IMR-90 (cell line): ENCODE measurements at regions not wholly inside any gene's neighbourhood (a gene's known extent, or its start where the extent isn't known, plus 50 kb on each side); places are given as distances from the start of the nearest gene placed in this dataset.

Source experiments
- ATAC-seq: fragments of 200-7000 bp; cut with Tn5 transposase; 2 replicates; pipeline ENCODE4 v1.9.1; 2020; ENCODE audit warnings: low read depth, mild to moderate bottlenecking, moderate library complexity
- BruUV-seq: library from RNA; stranded (reverse); fragments of 400-500 nt; replicated peaks from 2 replicates; lab custom pipeline; 2021; lab: Mats Ljungman, UMichigan
- CTCF ChIA-PET: fragments of 300-600 bp; formaldehyde crosslinking; extraction: SDS; loops from one replicate; lab custom pipeline; 2021; ENCODE audit warnings: antibody characterized with exemption; lab: Yijun Ruan, JAX
- POLR2A ChIA-PET: fragments of 300-600 bp; sonication (Branson Sonifier 250); formaldehyde crosslinking; loops from one replicate; lab custom pipeline; 2022; ENCODE audit warnings: antibody characterized with exemption; ENCODE audit not compliant: unreplicated experiment; lab: Charles Lee
- DNase-seq: peaks from one replicate; pipeline ENCODE4 v3.0.0; 2013
- H2AFZ ChIP-seq: replicated peaks from 2 replicates; pipeline ENCODE3; 2013; ENCODE audit warnings: low read length, mild to moderate bottlenecking; ENCODE audit not compliant: poor library complexity
- H2AK5ac ChIP-seq: 2 replicates; pipeline ENCODE4 v1.6.1; 2013; ENCODE audit warnings: low read depth, low read length, inconsistent platforms
- H2AK9ac ChIP-seq: replicated peaks from 2 replicates; pipeline ENCODE3; 2013; ENCODE audit warnings: mild to moderate bottlenecking, low read depth, low read length, moderate library complexity; ENCODE audit not compliant: poor library complexity
- H2BK120ac ChIP-seq: 2 replicates; pipeline ENCODE4 v1.6.1; 2013; ENCODE audit warnings: low read depth, low read length, inconsistent platforms
- H2BK15ac ChIP-seq: 3 replicates; pipeline ENCODE4 v1.6.1; 2013; ENCODE audit warnings: low read depth, low read length, inconsistent platforms
- H2BK20ac ChIP-seq: 2 replicates; pipeline ENCODE4 v1.6.1; 2013; ENCODE audit warnings: low read depth, mild to moderate bottlenecking, inconsistent platforms, low read length, moderate library complexity
- H2BK5ac ChIP-seq: 2 replicates; pipeline ENCODE4 v1.6.1; 2013; ENCODE audit warnings: mild to moderate bottlenecking, low read depth, low read length, inconsistent platforms; ENCODE audit not compliant: poor library complexity, severe bottlenecking
- H3K14ac ChIP-seq: replicated peaks from 2 replicates; pipeline ENCODE4 v1.6.1; 2013; ENCODE audit warnings: low read depth, low read length, inconsistent platforms
- H3K18ac ChIP-seq: 2 replicates; pipeline ENCODE4 v1.6.1; 2013; ENCODE audit warnings: low read depth, low read length, control low read depth
- H3K23ac ChIP-seq: 2 replicates; pipeline ENCODE4 v1.6.1; 2013; ENCODE audit warnings: low read depth, low read length, inconsistent platforms
- H3K27ac ChIP-seq: 2 replicates; pipeline ENCODE4 v1.5.1; 2013; ENCODE audit warnings: mild to moderate bottlenecking, control low read depth, low read length; ENCODE audit not compliant: insufficient read depth
- H3K27me3 ChIP-seq: 2 replicates; pipeline ENCODE4 v1.6.1; 2013; ENCODE audit warnings: low read length; ENCODE audit not compliant: control insufficient read depth, insufficient read depth
- H3K36me3 ChIP-seq: 2 replicates; pipeline ENCODE4 v1.6.1; 2013; ENCODE audit warnings: low read length, mixed read lengths; ENCODE audit not compliant: control insufficient read depth, insufficient read depth
- H3K4ac ChIP-seq: 2 replicates; pipeline ENCODE4 v1.6.1; 2013; ENCODE audit warnings: low read depth, low read length, inconsistent platforms
- H3K4me1 ChIP-seq: 2 replicates; pipeline ENCODE4 v1.6.1; 2013; ENCODE audit warnings: low read length, mixed read lengths; ENCODE audit not compliant: control insufficient read depth, insufficient read depth
- H3K4me2 ChIP-seq: 2 replicates; pipeline ENCODE4 v1.6.1; 2013; ENCODE audit warnings: low read depth, mild to moderate bottlenecking, control low read depth, low read length, moderate library complexity
- H3K4me3 ChIP-seq: 2 replicates; pipeline ENCODE4 v1.5.1; 2013; ENCODE audit warnings: low read depth, mild to moderate bottlenecking, control low read depth, low read length, moderate library complexity; ENCODE audit not compliant: insufficient read depth
- H3K56ac ChIP-seq: 2 replicates; pipeline ENCODE4 v1.6.1; 2013; ENCODE audit warnings: low read length, inconsistent platforms; ENCODE audit not compliant: insufficient read depth; ENCODE audit errors: extremely low read depth
- H3K79me1 ChIP-seq, 2 experiments: 2 replicates each; pipeline ENCODE4 v1.6.1; 2013; ENCODE audit warnings: low read length in 2 of 2, inconsistent platforms in 1 of 2, low read depth in 1 of 2
- H3K9ac ChIP-seq: 2 replicates; pipeline ENCODE4 v1.6.1; 2013; ENCODE audit warnings: low read depth, low read length, control low read depth
- H3K9me1 ChIP-seq: 2 replicates; pipeline ENCODE4 v1.6.1; 2013; ENCODE audit warnings: low read length, inconsistent platforms; ENCODE audit not compliant: insufficient read depth
- H3K9me3 ChIP-seq: 2 replicates; pipeline ENCODE4 v1.6.1; 2013; ENCODE audit warnings: low read length; ENCODE audit not compliant: control insufficient read depth, insufficient read depth
- H4K20me1 ChIP-seq: 2 replicates; pipeline ENCODE4 v1.6.1; 2013; ENCODE audit warnings: low read length, inconsistent platforms; ENCODE audit not compliant: insufficient read depth
- H4K5ac ChIP-seq: 2 replicates; pipeline ENCODE4 v1.6.1; 2013; ENCODE audit warnings: mild to moderate bottlenecking, low read depth, low read length, control low read depth
- H4K8ac ChIP-seq, 2 experiments: 2 replicates each; pipeline ENCODE4 v1.6.1; 2013; ENCODE audit warnings: low read depth in 2 of 2, low read length in 2 of 2, control low read depth in 1 of 2, inconsistent platforms in 1 of 2
- H4K91ac ChIP-seq: 2 replicates; pipeline ENCODE4 v1.6.1; 2013; ENCODE audit warnings: low read depth, low read length, inconsistent platforms; ENCODE audit not compliant: insufficient read depth
- BHLHE40 ChIP-seq: fragments of 150-350 bp; IDR thresholded peaks from 2 replicates; pipeline ENCODE4 v1.6.1; 2016; ENCODE audit warnings: mild to moderate bottlenecking, low read depth, low read length
- CEBPB ChIP-seq: IDR thresholded peaks from 2 replicates; pipeline ENCODE4 v1.6.1; 2012; ENCODE audit warnings: low read depth, low read length, improper control_type of control experiment
- CHD1 ChIP-seq: IDR thresholded peaks from 2 replicates; pipeline ENCODE4 v1.6.1; 2012; ENCODE audit warnings: low read depth, low read length, improper control_type of control experiment
- CTCF ChIP-seq: conservative IDR thresholded peaks from 2 replicates; pipeline ENCODE4 v1.5.1; 2012; ENCODE audit warnings: mild to moderate bottlenecking, low read depth, low read length, improper control_type of control experiment
- ELK1 ChIP-seq: fragments of 150-350 bp; IDR thresholded peaks from 2 replicates; pipeline ENCODE4 v1.6.1; 2016; ENCODE audit warnings: low read depth, mild to moderate bottlenecking, low read length, moderate library complexity, borderline replicate concordance
- FOS ChIP-seq: fragments of 150-350 bp; IDR thresholded peaks from 2 replicates; pipeline ENCODE4 v1.6.1; 2016; ENCODE audit warnings: low read depth, low read length
- MAFK ChIP-seq: IDR thresholded peaks from 2 replicates; pipeline ENCODE4 v1.6.1; 2012; ENCODE audit warnings: low read depth, low read length, improper control_type of control experiment
- MAZ ChIP-seq: IDR thresholded peaks from 2 replicates; pipeline ENCODE4 v1.6.1; 2012; ENCODE audit warnings: low read depth, mild to moderate bottlenecking, low read length, improper control_type of control experiment, moderate library complexity, borderline replicate concordance
- MXI1 ChIP-seq: IDR thresholded peaks from 2 replicates; pipeline ENCODE4 v1.6.1; 2012; ENCODE audit warnings: low read depth, mild to moderate bottlenecking, low read length, moderate library complexity, borderline replicate concordance
- NFE2L2 ChIP-seq: fragments of 150-350 bp; IDR thresholded peaks from 2 replicates; pipeline ENCODE4 v1.6.1; 2016; ENCODE audit warnings: low read depth, mild to moderate bottlenecking, low read length
- POLR2A ChIP-seq: IDR thresholded peaks from 2 replicates; pipeline ENCODE4 v1.6.1; 2012; ENCODE audit warnings: mild to moderate bottlenecking, low read depth, low read length
- RAD21 ChIP-seq: IDR thresholded peaks from 2 replicates; pipeline ENCODE4 v1.6.1; 2012; ENCODE audit warnings: low read length, improper control_type of control experiment
- RCOR1 ChIP-seq: IDR thresholded peaks from 2 replicates; pipeline ENCODE4 v1.6.1; 2012; ENCODE audit warnings: mild to moderate bottlenecking, low read length, improper control_type of control experiment; ENCODE audit not compliant: insufficient replicate concordance
- RFX5 ChIP-seq: IDR thresholded peaks from 2 replicates; pipeline ENCODE4 v1.8.0; 2012; ENCODE audit warnings: low read depth, mild to moderate bottlenecking, low read length, moderate library complexity
- SMC3 ChIP-seq: fragments of 150-350 bp; IDR thresholded peaks from 2 replicates; pipeline ENCODE4 v1.6.1; 2016; ENCODE audit warnings: low read depth, mild to moderate bottlenecking, antibody characterized with exemption, low read length, moderate library complexity
- USF2 ChIP-seq: fragments of 150-350 bp; IDR thresholded peaks from 2 replicates; pipeline ENCODE4 v1.6.1; 2017; ENCODE audit warnings: mild to moderate bottlenecking, antibody characterized with exemption, low read length, low read depth
- dilution Hi-C: fragments of 300-500 bp; cut with HindIII; formaldehyde crosslinking; loops from one replicate; pipeline ENCODE4 v1.14.3; 2018; ENCODE audit warnings: low sequenced_read_pairs; ENCODE audit not compliant: unreplicated experiment
- in situ Hi-C: fragments of 300-500 bp; cut with MboI; formaldehyde crosslinking; loops from 3 replicates; pipeline ENCODE4 v1.14.3; 2019; ENCODE audit warnings: low sequenced_read_pairs, inconsistent platforms, mixed read lengths
- intact Hi-C: fragments of 100-400 bp; cut with micrococcal nuclease; formaldehyde crosslinking; loops from 2 replicates; pipeline ENCODE4 v1.10.0; 2022

GRCh38 chr9:82082563-82082962 lies 94.0 kb downstream of the SPATA31D1 start:
- ATAC-seq, result no peak
- BruUV-seq, result no TSS peak
- intact Hi-C loops, result no loop called here

More at GRCh38 chr9:82082563-82082962, 94.0 kb downstream of the SPATA31D1 start:
- Histone ChIP-seq H3K4me2 (no peak overlapping the region), H3K9me1 (no peaks in the 10 kb centered on the region), H3K36me3 (no peaks in the 10 kb centered on the region), H2BK20ac (no peak overlapping the region), H3K9ac (no peak overlapping the region), H3K27me3 (peaks cover under 1% of the 10 kb centered on the region; the same call in 1 of the 2 replicates), H3K23ac (no peak overlapping the region), H3K4ac (no peak overlapping the region), H4K8ac (no peak overlapping the region), H3K27ac (no peak overlapping the region), H3K9me3 (no peaks in the 10 kb centered on the region), H3K4me3 (no peak overlapping the region), H4K20me1 (no peaks in the 10 kb centered on the region), H2BK5ac (no peak overlapping the region), H3K56ac (no peak overlapping the region), H2BK120ac (no peak overlapping the region), H4K5ac (no peak overlapping the region), H3K4me1 (no peaks in the 10 kb centered on the region), H3K79me1 (no peaks in the 10 kb centered on the region), H3K18ac (no peak overlapping the region), H3K14ac (no peak overlapping the region), H2AK5ac (no peak overlapping the region), H2AK9ac (no peak overlapping the region), H2BK15ac (no peak overlapping the region), H2AFZ (no peak overlapping the region), H4K91ac (no peak overlapping the region)
- TF ChIP-seq MAZ (no peak), CTCF (no peak), MXI1 (no peak), POLR2A (no peak), RFX5 (no peak), SMC3 (no peak), ELK1 (no peak), CHD1 (no peak), FOS (no peak), USF2 (no peak), RAD21 (no peak), CEBPB (no peak), NFE2L2 (no peak), BHLHE40 (no peak), MAFK (no peak), RCOR1 (no peak)
- DNase-seq, result no peak
- ChIA-PET POLR2A (no interaction called here), CTCF (no interaction called here)
- in situ Hi-C loops, result no loop called here
- dilution Hi-C loops, result no loop called here
